ENCODE measurements at regions not wholly inside any gene's neighbourhood (a gene's known extent, or its start where the extent isn't known, plus 50 kb on each side); places are given as distances from the start of the nearest gene placed in this dataset.

DNA sequence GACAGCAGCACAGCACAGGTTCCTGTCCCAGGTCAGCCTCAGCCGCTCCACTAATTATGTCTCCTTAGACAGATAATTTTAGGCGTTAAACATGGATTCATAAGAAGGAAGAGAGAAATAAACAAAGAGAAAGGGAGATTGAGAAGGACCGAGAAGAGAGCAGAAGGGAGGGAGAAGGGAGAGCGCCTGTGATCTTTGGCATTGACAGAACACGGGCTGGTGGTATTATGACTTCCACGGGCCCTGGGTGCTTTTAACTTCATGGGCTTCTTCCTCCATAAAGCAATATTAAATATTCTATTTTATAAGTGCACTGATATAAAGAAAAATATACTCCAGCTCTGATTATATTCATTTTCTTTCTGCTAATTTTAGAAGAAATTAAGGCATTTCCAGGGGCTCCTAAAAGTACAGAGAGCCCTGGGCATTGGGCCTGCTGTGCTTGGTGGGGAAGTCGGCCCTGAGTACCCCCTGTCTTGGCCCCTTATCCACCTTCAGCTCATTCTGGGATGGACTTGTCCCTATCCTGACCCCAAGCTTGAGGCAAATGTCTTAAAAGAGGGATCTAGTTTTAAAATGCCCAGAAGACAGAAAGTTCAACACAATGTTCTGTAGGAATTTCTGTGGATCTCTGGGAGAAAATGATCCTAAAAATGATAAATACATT lies 135.3 kb downstream of the MEX3B start:
- no peak for DNase-seq
- Mint-ChIP-seq H3K9me3 (no peaks in the 10 kb centered on the region), H3K27ac (no peak overlapping the region), H3K27me3 (peaks cover 3% of the 10 kb centered on the region), H3K4me3 (no peak overlapping the region), H3K4me1 (ENCODE audit: low read depth) (no peaks in the 10 kb centered on the region), H3K36me3 (no peaks in the 10 kb centered on the region)
- intact Hi-C loops (cut with micrococcal nuclease) = no loop called here
- ChIA-PET CTCF (no interaction called here), POLR2A (no interaction called here)

- no peak overlapping the region for H3K27ac Mint-ChIP-seq
These were observed 136.8 kb downstream of the MEX3B start for GRCh38 chr15:81909011-81909358.

GRCh38 chr15:81908111-81908510 lies 137.7 kb downstream of the MEX3B start:
- intact Hi-C loops (cut with micrococcal nuclease) = no loop called here
- POLR2A ChIA-PET = no interaction called here
- H3K4me3 Mint-ChIP-seq = no peak overlapping the region

More at GRCh38 chr15:81909011-81909358, 136.8 kb downstream of the MEX3B start:
- H3K27me3 Mint-ChIP-seq = peaks cover 3% of the 10 kb centered on the region
- H3K36me3 Mint-ChIP-seq = no peaks in the 10 kb centered on the region
- ChIA-PET POLR2A (no interaction called here), CTCF (no interaction called here)
- no peaks in the 10 kb centered on the region for H3K9me3 Mint-ChIP-seq
- intact Hi-C loops (cut with micrococcal nuclease) = no loop called here
- DNase-seq = no peak
- no peak overlapping the region for H3K4me3 Mint-ChIP-seq
- no peaks in the 10 kb centered on the region for H3K4me1 Mint-ChIP-seq (ENCODE audit: low read depth)

GRCh38 chr15:81907521-81907920 lies 138.3 kb downstream of the MEX3B start:
- Mint-ChIP-seq H3K27ac (no peak overlapping the region), H3K36me3 (no peaks in the 10 kb centered on the region), H3K27me3 (peaks cover 4% of the 10 kb centered on the region), H3K9me3 (no peaks in the 10 kb centered on the region), H3K4me3 (no peak overlapping the region), H3K4me1 (ENCODE audit: low read depth) (no peaks in the 10 kb centered on the region)
- no peak for DNase-seq
- CTCF ChIA-PET = no interaction called here
- intact Hi-C loops (cut with micrococcal nuclease) = no loop called here
- POLR2A ChIA-PET = no interaction called here

More at GRCh38 chr15:81908111-81908510, 137.7 kb downstream of the MEX3B start:
- Mint-ChIP-seq H3K4me1 (ENCODE audit: low read depth) (no peaks in the 10 kb centered on the region), H3K36me3 (no peaks in the 10 kb centered on the region), H3K27me3 (peaks cover 4% of the 10 kb centered on the region), H3K9me3 (no peaks in the 10 kb centered on the region), H3K27ac (no peak overlapping the region)
- DNase-seq = no peak
- CTCF ChIA-PET = no interaction called here

DNA sequence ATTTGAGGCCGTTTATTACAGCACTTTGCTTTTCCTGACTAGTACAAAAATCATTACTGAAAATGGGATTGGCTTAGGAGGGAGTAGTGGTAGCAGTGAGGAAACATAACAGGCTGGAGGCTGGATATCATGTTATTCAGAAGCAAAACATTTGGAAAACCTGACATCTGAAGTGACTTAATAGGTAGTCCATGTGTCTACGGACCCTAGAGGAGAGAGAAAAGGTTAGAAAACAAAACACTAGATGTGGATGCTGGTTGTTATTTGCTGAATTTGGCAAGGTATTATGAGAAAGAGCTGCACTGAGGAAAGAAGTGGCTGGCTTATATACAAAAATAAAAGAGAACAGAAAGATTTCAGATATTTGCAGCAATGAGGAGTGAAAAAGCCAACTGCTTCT lies 139.9 kb downstream of the MEX3B start:
- Mint-ChIP-seq H3K36me3 (no peaks in the 10 kb centered on the region), H3K27me3 (peaks cover 4% of the 10 kb centered on the region), H3K27ac (no peak overlapping the region), H3K4me3 (no peak overlapping the region), H3K4me1 (ENCODE audit: low read depth) (no peaks in the 10 kb centered on the region), H3K9me3 (no peaks in the 10 kb centered on the region)
- ChIA-PET CTCF (interaction anchor here (0.6 kb wide), 1 partner anchor 38 kb away, joined by 3 read pairs; no protein-coding TSS in a partner anchor), POLR2A (no interaction called here)
- intact Hi-C loops (cut with micrococcal nuclease) = no loop called here
- no peak for DNase-seq

GRCh38 chr15:81901319-81901718 lies 144.5 kb downstream of the MEX3B start:
- ChIA-PET POLR2A (no interaction called here), CTCF (no interaction called here)

GRCh38 chr15:81899730-81900129 lies 146.1 kb downstream of the MEX3B start:
- no peaks in the 10 kb centered on the region for H3K4me1 Mint-ChIP-seq (ENCODE audit: low read depth)
- no peak overlapping the region for H3K27ac Mint-ChIP-seq
- H3K36me3 Mint-ChIP-seq = no peaks in the 10 kb centered on the region
- no peak for DNase-seq
- no peaks in the 10 kb centered on the region for H3K9me3 Mint-ChIP-seq
- POLR2A ChIA-PET = no interaction called here
- intact Hi-C loops (cut with micrococcal nuclease) = no loop called here
- no peak overlapping the region for H3K4me3 Mint-ChIP-seq
- CTCF ChIA-PET = interaction anchor here (1.1 kb wide), 1 partner anchor 40 kb away, joined by 3 read pairs; no protein-coding TSS in a partner anchor
- H3K27me3 Mint-ChIP-seq = peaks cover 6% of the 10 kb centered on the region

More at GRCh38 chr15:81901319-81901718, 144.5 kb downstream of the MEX3B start:
- intact Hi-C loops (cut with micrococcal nuclease) = no loop called here
- DNase-seq = no peak
- Mint-ChIP-seq H3K9me3 (no peaks in the 10 kb centered on the region), H3K27ac (no peak overlapping the region), H3K36me3 (no peaks in the 10 kb centered on the region), H3K4me3 (no peak overlapping the region), H3K27me3 (peaks cover 6% of the 10 kb centered on the region), H3K4me1 (ENCODE audit: low read depth) (no peaks in the 10 kb centered on the region)

GRCh38 chr15:81899024-81899423 lies 146.8 kb downstream of the MEX3B start:
- intact Hi-C loops (cut with micrococcal nuclease) = no loop called here
- H3K9me3 Mint-ChIP-seq = no peaks in the 10 kb centered on the region
- no peak overlapping the region for H3K27ac Mint-ChIP-seq
- H3K4me3 Mint-ChIP-seq = no peak overlapping the region
- H3K27me3 Mint-ChIP-seq = peaks cover 6% of the 10 kb centered on the region
- POLR2A ChIA-PET = no interaction called here
- DNase-seq = no peak
- CTCF ChIA-PET = interaction anchor here (1.1 kb wide), 1 partner anchor 41 kb away, joined by 3 read pairs; no protein-coding TSS in a partner anchor
- no peaks in the 10 kb centered on the region for H3K36me3 Mint-ChIP-seq
- no peaks in the 10 kb centered on the region for H3K4me1 Mint-ChIP-seq (ENCODE audit: low read depth)

DNA sequence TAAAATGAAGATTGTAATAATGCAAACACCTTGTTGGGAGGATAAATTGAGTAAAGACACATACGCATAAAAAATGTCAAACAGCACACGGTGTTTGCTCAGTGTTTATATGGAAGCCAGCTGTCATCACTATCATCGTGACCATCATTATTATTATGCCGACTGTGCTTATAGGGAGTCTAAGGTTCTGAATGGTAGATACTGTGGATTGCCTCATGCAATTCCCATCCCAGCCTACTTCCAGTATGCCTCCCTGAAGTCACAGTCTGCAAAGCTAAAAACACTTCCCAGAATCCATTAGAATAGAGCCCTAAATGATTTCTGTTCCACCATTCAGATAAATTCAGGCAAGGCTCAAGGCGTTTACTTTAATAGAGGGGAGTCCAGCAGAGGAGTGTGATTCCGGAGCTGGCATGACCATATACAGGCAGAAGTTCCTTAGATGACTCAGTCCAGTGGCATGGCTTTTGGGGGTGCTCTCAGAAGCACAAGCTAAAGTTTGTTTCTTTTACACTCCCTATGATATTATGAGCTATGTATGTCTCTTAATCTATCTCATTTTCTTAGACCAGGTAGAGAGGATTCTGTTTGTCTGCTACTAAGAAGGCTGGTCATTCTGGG lies 148.7 kb downstream of the MEX3B start:
- Mint-ChIP-seq H3K36me3 (no peaks in the 10 kb centered on the region), H3K4me1 (ENCODE audit: low read depth) (no peaks in the 10 kb centered on the region), H3K4me3 (no peak overlapping the region), H3K27ac (no peak overlapping the region), H3K9me3 (no peaks in the 10 kb centered on the region), H3K27me3 (peaks cover 5% of the 10 kb centered on the region)
- POLR2A ChIA-PET = no interaction called here
- intact Hi-C loops (cut with micrococcal nuclease) = no loop called here
- CTCF ChIA-PET = no interaction called here
- DNase-seq = no peak

DNA sequence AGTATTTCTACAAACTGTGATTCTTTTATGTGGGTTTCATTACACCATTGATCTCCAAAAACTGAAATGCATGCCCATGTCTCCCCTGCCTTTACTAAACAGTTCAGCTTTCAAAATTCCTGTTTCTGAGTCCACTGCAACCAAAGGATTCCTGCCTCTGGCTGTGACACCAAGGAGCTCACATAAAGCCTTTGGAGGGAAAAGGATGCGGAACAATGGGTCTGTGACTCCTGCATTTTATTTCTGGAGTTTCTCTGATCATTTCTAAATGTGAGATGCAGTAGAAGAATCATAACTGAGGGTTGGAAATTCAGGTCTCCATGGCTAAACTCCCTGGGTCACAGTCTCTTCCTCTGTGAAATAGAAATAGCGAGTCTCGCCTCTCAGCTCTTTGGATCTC lies 149.5 kb downstream of the MEX3B start:
- intact Hi-C loops (cut with micrococcal nuclease) = no loop called here
- Mint-ChIP-seq H3K27me3 (peaks cover 5% of the 10 kb centered on the region), H3K36me3 (no peaks in the 10 kb centered on the region), H3K4me3 (no peak overlapping the region), H3K27ac (no peak overlapping the region), H3K9me3 (no peaks in the 10 kb centered on the region), H3K4me1 (ENCODE audit: low read depth) (no peaks in the 10 kb centered on the region)
- ChIA-PET CTCF (no interaction called here), POLR2A (no interaction called here)
- DNase-seq = no peak

- H3K27ac Mint-ChIP-seq = no peak overlapping the region
- CTCF ChIA-PET = no interaction called here
- intact Hi-C loops (cut with micrococcal nuclease) = no loop called here
- no peaks in the 10 kb centered on the region for H3K4me1 Mint-ChIP-seq (ENCODE audit: low read depth)
- no peaks in the 10 kb centered on the region for H3K9me3 Mint-ChIP-seq
- no peak for DNase-seq
- no peaks in the 10 kb centered on the region for H3K36me3 Mint-ChIP-seq
- peaks cover 5% of the 10 kb centered on the region for H3K27me3 Mint-ChIP-seq
- POLR2A ChIA-PET = no interaction called here
- no peak overlapping the region for H3K4me3 Mint-ChIP-seq
These were observed 150.1 kb downstream of the MEX3B start for GRCh38 chr15:81895723-81896122.

- DNase-seq = no peak
- ChIA-PET POLR2A (no interaction called here), CTCF (no interaction called here)
- no peak overlapping the region for H3K27ac Mint-ChIP-seq
- no peaks in the 10 kb centered on the region for H3K27me3 Mint-ChIP-seq
- H3K9me3 Mint-ChIP-seq = no peaks in the 10 kb centered on the region
- H3K36me3 Mint-ChIP-seq = no peaks in the 10 kb centered on the region
- no peak overlapping the region for H3K4me3 Mint-ChIP-seq
- H3K4me1 Mint-ChIP-seq (ENCODE audit: low read depth) = no peaks in the 10 kb centered on the region
- intact Hi-C loops (cut with micrococcal nuclease) = no loop called here
These were observed 151.8 kb downstream of the MEX3B start for GRCh38 chr15:81894061-81894460.

GRCh38 chr15:81893182-81893835 lies 152.5 kb downstream of the MEX3B start:
- no peak overlapping the region for H3K4me3 Mint-ChIP-seq
- H3K27ac Mint-ChIP-seq = no peak overlapping the region
- intact Hi-C loops (cut with micrococcal nuclease) = no loop called here
- POLR2A ChIA-PET = no interaction called here
- no peaks in the 10 kb centered on the region for H3K36me3 Mint-ChIP-seq
- H3K9me3 Mint-ChIP-seq = no peaks in the 10 kb centered on the region
- H3K4me1 Mint-ChIP-seq (ENCODE audit: low read depth) = no peaks in the 10 kb centered on the region
- CTCF ChIA-PET = no interaction called here
- DNase-seq = no peak
- H3K27me3 Mint-ChIP-seq = no peaks in the 10 kb centered on the region
